ENCODE measurements at regions not wholly inside any gene's neighbourhood (a gene's known extent, or its start where the extent isn't known, plus 50 kb on each side); places are given as distances from the start of the nearest gene placed in this dataset.
"Not testable (repeated sequence)": the region's sequence is repeated elsewhere in the genome, so short reads cannot be mapped to it uniquely, and the experiment has no call there.

- TF ChIP-seq, protein P1, sequence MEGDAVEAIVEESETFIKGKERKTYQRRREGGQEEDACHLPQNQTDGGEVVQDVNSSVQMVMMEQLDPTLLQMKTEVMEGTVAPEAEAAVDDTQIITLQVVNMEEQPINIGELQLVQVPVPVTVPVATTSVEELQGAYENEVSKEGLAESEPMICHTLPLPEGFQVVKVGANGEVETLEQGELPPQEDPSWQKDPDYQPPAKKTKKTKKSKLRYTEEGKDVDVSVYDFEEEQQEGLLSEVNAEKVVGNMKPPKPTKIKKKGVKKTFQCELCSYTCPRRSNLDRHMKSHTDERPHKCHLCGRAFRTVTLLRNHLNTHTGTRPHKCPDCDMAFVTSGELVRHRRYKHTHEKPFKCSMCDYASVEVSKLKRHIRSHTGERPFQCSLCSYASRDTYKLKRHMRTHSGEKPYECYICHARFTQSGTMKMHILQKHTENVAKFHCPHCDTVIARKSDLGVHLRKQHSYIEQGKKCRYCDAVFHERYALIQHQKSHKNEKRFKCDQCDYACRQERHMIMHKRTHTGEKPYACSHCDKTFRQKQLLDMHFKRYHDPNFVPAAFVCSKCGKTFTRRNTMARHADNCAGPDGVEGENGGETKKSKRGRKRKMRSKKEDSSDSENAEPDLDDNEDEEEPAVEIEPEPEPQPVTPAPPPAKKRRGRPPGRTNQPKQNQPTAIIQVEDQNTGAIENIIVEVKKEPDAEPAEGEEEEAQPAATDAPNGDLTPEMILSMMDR (IDR thresholded peaks at IDR 0.05) = peak in 1 of 9 donors; percentile 5
- ATAC-seq; H3K27me3 ChIP-seq; H3K36me3 ChIP-seq; DNase-seq; intact Hi-C loops (cut with DNase I); H3K27ac ChIP-seq; H3K4me3 ChIP-seq: not testable (repeated sequence)
- Histone ChIP-seq H3K9me3 (peaks cover 0 to 11% (median 0%) of the 10 kb centered on the region in 11 donors), H3K4me1 (peaks cover 0 to 21% (median 0%) of the 10 kb centered on the region in 9 donors)
- WGBS, 2 donors = 86% methylated on average over 5 of the region's 5 CpGs
Measured at GRCh38 chr10:124192664-124193308, 99.4 kb upstream of the CHST15 start.

DNA sequence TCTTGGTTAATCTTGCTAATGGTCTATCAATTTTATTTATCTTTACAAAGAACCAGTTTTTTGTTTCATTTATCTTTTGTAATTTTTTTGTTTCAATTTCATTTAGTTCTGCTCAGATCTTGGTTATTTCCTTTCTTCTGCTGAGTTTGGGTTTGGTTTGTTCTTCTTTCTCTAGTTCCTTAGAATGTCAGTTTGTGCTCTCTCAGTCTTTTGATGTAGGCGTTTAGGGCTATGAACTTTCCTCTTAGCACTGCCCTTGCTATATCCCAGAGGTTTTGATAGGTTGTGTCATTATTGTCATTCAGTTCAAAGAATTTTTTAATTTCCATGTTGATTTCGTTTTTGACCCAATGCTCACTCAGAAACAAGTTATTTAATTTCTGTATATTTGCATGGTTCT, 97.1 kb upstream of the CHST15 start:
- H3K36me3 ChIP-seq; H3K4me1 ChIP-seq; H3K4me3 ChIP-seq; ATAC-seq; intact Hi-C loops (cut with DNase I); H3K27me3 ChIP-seq; DNase-seq; H3K27ac ChIP-seq: not testable (repeated sequence)
- WGBS, 2 donors = 69 to 76% methylated on average over 2 of the region's 2 CpGs
- peaks cover 0 to 11% (median 0%) of the 10 kb centered on the region in 11 donors for H3K9me3 ChIP-seq

GRCh38 chr10:124186956-124187355, 93.6 kb upstream of the CHST15 start:
- intact Hi-C loops (cut with DNase I) = no loop called here
- peaks cover 0 to 6% (median 0%) of the 10 kb centered on the region in 9 donors for H3K4me1 ChIP-seq
- DNase-seq (no peak), ATAC-seq (no peak)
- peaks cover 0 to 11% (median 0%) of the 10 kb centered on the region in 11 donors for H3K9me3 ChIP-seq
- H3K4me3 ChIP-seq = no peak overlapping the region
- H3K27me3 ChIP-seq = no peaks in the 10 kb centered on the region
- TF ChIP-seq, protein P1 (IDR thresholded peaks at IDR 0.05) = no peak
- H3K36me3 ChIP-seq = no peaks in the 10 kb centered on the region
- no peak overlapping the region for H3K27ac ChIP-seq
- 90 to 93% methylated on average over 7 of the region's 7 CpGs for WGBS, 2 donors

GRCh38 chr10:124185084-124185483, 91.7 kb upstream of the CHST15 start:
- DNase-seq = no peak
- intact Hi-C loops (cut with DNase I) = no loop called here

More at GRCh38 chr10:124185084-124185483, 91.7 kb upstream of the CHST15 start:
- Histone ChIP-seq H3K4me3 (no peak overlapping the region), H3K27ac (no peak overlapping the region), H3K9me3 (peaks cover 0 to 11% (median 0%) of the 10 kb centered on the region in 11 donors), H3K36me3 (no peaks in the 10 kb centered on the region), H3K4me1 (peaks cover 0 to 8% (median 0%) of the 10 kb centered on the region in 9 donors), H3K27me3 (no peaks in the 10 kb centered on the region)
- no peak for ATAC-seq
- 71 to 79% methylated on average over 8 of the region's 8 CpGs for WGBS, 2 donors
- TF ChIP-seq, protein P1 (IDR thresholded peaks at IDR 0.05) = no peak

All from heart right ventricle (tissue), 16 donors.